HG02623 (cell line): ENCODE measurements at regions not wholly inside any gene's neighbourhood (a gene's known extent, or its start where the extent isn't known, plus 50 kb on each side); places are given as distances from the start of the nearest gene placed in this dataset.

ENCODE experiments used
- ATAC-seq: cut with Tn5 transposase; IDR thresholded peaks from one replicate; pipeline ENCODE4 v1.9.1; 2021; ENCODE audit warnings: moderate library complexity; ENCODE audit not compliant: unreplicated experiment

GRCh38 chr4:136862653-136863052 lies 669.6 kb downstream of the PCDH18 start:
- ATAC-seq, result no peak

- no peak for ATAC-seq
Measured at GRCh38 chr4:136861091-136861490, 671.2 kb downstream of the PCDH18 start.

GRCh38 chr4:136858903-136859302 lies 673.4 kb downstream of the PCDH18 start:
- no peak for ATAC-seq

- ATAC-seq, result no peak
Measured at GRCh38 chr4:136855886-136856285, 676.4 kb downstream of the PCDH18 start.

GRCh38 chr4:136850446-136850845 lies 681.8 kb downstream of the PCDH18 start:
- ATAC-seq, result no peak

GRCh38 chr4:136847881-136848621 lies 684.2 kb downstream of the PCDH18 start:
- no peak for ATAC-seq

- no peak for ATAC-seq
Measured at GRCh38 chr4:136841526-136841925, 690.8 kb downstream of the PCDH18 start.

GRCh38 chr4:136838607-136839006 lies 693.7 kb downstream of the PCDH18 start:
- ATAC-seq, result no peak

- no peak for ATAC-seq
Measured at GRCh38 chr4:136831553-136831952, 700.7 kb downstream of the PCDH18 start.

- ATAC-seq, result no peak
Measured at GRCh38 chr4:136829280-136829679, 703.0 kb downstream of the PCDH18 start.

GRCh38 chr4:136823020-136823419 lies 709.3 kb downstream of the PCDH18 start:
- no peak for ATAC-seq

- ATAC-seq, result no peak
Measured at GRCh38 chr4:136818811-136819330, 713.4 kb downstream of the PCDH18 start.

- no peak for ATAC-seq
Measured at GRCh38 chr4:136812100-136812880, 720.0 kb downstream of the PCDH18 start.

- ATAC-seq, result no peak
Measured at GRCh38 chr4:136811496-136812077, 720.7 kb downstream of the PCDH18 start.

GRCh38 chr4:136810626-136811025 lies 721.7 kb downstream of the PCDH18 start:
- no peak for ATAC-seq

GRCh38 chr4:136806844-136807243 lies 725.5 kb downstream of the PCDH18 start:
- no peak for ATAC-seq

GRCh38 chr4:136805617-136806016 lies 726.7 kb downstream of the PCDH18 start:
- ATAC-seq, result no peak

GRCh38 chr4:136803433-136803832 lies 728.9 kb downstream of the PCDH18 start:
- no peak for ATAC-seq

- no peak for ATAC-seq
Measured at GRCh38 chr4:136800248-136800647, 732.0 kb downstream of the PCDH18 start.

GRCh38 chr4:136796953-136797352 lies 735.3 kb downstream of the PCDH18 start:
- ATAC-seq, result no peak

GRCh38 chr4:136793848-136794247 lies 738.4 kb downstream of the PCDH18 start:
- ATAC-seq, result no peak

GRCh38 chr4:136784326-136784725 lies 748.0 kb downstream of the PCDH18 start:
- ATAC-seq, result no peak
